GM10248 (cell line): ENCODE measurements at regions not wholly inside any gene's neighbourhood (a gene's known extent, or its start where the extent isn't known, plus 50 kb on each side); places are given as distances from the start of the nearest gene placed in this dataset.

ENCODE experiments used
- CTCF ChIA-PET: fragments of 300-600 bp; sonication (Branson Sonifier 250); formaldehyde crosslinking; extraction: SDS; loops from one replicate; lab custom pipeline; 2021; ENCODE audit warnings: antibody characterized with exemption; lab: Yijun Ruan, JAX
- POLR2A ChIA-PET: fragments of 350-650 bp; sonication (Branson Sonifier 250); formaldehyde crosslinking; extraction: SDS; loops from one replicate; lab custom pipeline; 2020; ENCODE audit warnings: antibody characterized with exemption; lab: Yijun Ruan, JAX
- DNase-seq: peaks from one replicate; pipeline ENCODE4 v3.0.0; 2012; ENCODE audit errors: extremely low spot score
- TF ChIP-seq, protein P1 (sequence below): IDR thresholded peaks from 2 replicates; pipeline ENCODE4 v1.5.1; 2012; ENCODE audit warnings: mild to moderate bottlenecking, low read depth; ENCODE audit errors: extremely low read depth, missing control alignments, control extremely low read depth

DNA sequence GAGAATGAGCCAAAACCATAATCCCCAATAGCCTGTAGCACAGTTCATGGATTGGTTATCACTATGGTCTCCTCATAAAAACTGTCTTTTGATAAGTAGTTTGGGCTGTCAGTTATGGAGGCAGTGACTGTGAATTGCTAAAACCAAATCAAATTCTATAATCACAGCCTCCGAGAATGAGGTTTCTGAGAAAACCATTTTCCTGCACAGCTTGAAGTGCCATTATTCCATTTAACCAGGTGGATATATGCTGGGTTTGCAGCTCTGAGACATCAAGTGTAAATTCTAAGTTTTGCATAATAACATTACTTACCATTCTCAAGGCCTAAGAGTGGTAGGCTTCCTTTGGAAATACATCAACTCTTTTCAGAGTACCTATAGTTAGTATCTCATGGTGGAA, 485.4 kb downstream of the FRK start:
- DNase-seq = no peak
- ChIA-PET CTCF (no interaction called here), POLR2A (no interaction called here)
- TF ChIP-seq, protein P1, sequence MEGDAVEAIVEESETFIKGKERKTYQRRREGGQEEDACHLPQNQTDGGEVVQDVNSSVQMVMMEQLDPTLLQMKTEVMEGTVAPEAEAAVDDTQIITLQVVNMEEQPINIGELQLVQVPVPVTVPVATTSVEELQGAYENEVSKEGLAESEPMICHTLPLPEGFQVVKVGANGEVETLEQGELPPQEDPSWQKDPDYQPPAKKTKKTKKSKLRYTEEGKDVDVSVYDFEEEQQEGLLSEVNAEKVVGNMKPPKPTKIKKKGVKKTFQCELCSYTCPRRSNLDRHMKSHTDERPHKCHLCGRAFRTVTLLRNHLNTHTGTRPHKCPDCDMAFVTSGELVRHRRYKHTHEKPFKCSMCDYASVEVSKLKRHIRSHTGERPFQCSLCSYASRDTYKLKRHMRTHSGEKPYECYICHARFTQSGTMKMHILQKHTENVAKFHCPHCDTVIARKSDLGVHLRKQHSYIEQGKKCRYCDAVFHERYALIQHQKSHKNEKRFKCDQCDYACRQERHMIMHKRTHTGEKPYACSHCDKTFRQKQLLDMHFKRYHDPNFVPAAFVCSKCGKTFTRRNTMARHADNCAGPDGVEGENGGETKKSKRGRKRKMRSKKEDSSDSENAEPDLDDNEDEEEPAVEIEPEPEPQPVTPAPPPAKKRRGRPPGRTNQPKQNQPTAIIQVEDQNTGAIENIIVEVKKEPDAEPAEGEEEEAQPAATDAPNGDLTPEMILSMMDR = no peak

DNA sequence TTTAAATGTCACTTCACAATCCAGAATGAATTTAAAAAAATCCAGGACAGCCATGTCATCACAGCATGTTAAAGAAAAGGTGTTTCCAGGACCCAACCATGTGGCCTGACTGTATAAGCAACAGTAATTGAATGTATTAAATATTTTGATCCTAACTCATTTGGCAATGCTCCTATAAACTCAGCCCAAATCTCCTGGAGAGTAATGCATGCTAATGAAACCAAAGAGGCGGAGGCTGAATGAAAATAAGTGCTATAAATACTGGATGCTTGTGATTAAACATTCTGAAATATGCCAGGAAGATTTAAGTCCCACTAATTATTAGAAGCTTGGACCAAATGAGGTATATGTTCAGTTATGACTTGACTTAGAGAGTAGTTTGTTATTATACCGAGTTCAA, 486.8 kb downstream of the FRK start:
- TF ChIP-seq, protein P1 = no peak
- no peak for DNase-seq
- POLR2A ChIA-PET = no interaction called here
- CTCF ChIA-PET = interaction anchor here (1.0 kb wide), 1 partner anchor 23 kb away, joined by 3 read pairs; no protein-coding TSS in a partner anchor

DNA sequence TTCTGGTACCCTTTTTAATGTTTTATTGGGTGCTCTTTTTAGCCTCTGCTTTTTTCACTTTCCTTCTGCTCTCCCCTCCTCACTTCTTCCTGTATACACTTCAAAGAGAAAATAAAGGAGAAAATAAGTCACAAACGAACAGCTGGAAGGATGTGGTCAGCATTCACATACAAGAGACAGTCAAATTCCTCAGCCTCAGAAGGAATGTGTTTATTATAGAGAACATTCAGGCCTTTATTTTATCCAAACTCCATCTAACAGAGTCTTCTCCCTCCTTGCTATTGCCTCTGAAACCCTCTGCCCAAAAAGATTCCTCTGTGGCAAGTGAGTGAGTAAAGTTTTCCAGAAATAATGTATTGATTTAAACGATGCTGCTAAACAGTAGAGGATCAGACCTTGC, 490.4 kb downstream of the FRK start:
- TF ChIP-seq, protein P1 = no peak
- no peak for DNase-seq
- CTCF ChIA-PET = no interaction called here
- POLR2A ChIA-PET = no interaction called here

DNA sequence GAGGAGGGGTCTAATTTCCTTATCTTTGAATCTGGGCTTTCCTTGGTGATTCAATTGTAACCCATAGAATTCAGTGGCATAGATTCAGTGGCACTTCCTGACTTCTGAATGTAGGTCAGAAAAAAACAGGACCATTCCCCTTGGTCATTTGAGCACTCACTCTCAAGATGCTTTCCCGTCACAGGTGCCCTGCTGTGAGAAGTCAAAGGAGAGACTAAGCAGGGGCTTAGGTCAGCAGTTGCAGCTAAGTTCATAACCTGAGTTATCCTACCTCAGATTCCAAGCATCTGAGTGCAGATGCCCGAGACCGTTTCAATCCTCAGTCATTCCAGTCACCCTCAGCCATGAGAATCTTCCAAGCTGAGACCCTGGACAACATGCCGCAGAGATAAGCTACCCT, 506.6 kb downstream of the FRK start:
- DNase-seq = no peak
- TF ChIP-seq, protein P1 = no peak
- ChIA-PET POLR2A (no interaction called here), CTCF (no interaction called here)

DNA sequence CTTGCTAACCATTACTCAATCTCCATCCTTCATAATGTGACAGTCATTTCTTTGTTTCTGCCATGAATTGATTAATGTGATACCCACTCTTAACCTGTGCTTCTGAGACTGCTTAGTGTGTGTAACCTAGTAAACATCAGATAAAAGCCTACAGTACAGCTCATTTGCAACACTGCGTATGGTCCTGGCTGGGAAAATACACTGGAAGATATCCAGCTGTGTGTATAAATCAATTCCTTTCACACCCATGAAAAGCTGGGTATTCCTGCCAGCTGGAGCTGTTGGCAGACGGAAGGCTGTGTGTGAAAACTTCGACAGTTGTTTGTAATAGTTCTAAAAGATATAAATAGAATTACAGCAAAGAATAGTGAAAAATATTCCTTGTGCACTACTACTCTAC, 509.2 kb downstream of the FRK start:
- DNase-seq = no peak
- TF ChIP-seq, protein P1 = no peak
- POLR2A ChIA-PET = no interaction called here
- CTCF ChIA-PET = interaction anchor here (0.7 to 1.7 kb wide), 3 partner anchors 8 to 23 kb away, joined by 3 read pairs; no protein-coding TSS in a partner anchor

DNA sequence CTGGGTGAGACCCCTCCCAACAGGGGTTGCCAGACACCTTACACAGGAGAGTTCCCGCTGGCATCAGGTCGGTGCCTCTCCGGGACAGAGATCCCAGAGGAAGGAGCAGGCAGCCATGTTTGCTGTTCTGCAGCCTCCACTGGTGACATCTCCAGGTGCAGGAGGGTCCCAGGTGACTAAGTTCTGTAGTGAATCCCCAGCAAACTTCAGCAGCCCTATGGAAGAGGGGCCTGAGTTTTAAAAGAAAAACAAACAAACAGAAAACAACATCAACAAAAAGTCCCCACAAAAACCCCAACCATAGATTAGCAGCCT, 515.1 kb downstream of the FRK start:
- CTCF ChIA-PET = no interaction called here
- TF ChIP-seq, protein P1 = no peak
- no peak for DNase-seq
- POLR2A ChIA-PET = no interaction called here
